ENCODE measurements at regions not wholly inside any gene's neighbourhood (a gene's known extent, or its start where the extent isn't known, plus 50 kb on each side); places are given as distances from the start of the nearest gene placed in this dataset.
"Not testable (repeated sequence)": the region's sequence is repeated elsewhere in the genome, so short reads cannot be mapped to it uniquely, and the experiment has no call there.

DNA sequence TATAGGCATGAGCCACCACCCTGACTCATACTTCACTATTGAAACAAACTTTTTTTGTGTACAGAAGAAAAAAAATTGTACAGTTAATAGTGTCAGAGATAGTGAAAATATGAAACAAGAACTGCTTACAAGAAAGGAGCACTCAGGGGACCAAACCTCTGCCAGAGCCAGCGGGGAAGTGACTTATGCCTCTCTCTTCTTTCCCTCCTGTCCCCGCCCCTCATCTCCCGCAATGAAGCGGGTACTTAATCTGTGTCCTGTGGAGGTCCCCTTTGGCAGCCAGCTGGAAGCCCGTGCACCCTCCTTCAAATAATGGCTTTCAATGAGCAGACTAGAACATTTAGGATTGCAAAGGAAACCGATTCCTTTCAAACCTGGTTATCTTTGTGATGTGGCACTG, 51.5 kb downstream of the PPIAL4A start:
- DNase-seq (ENCODE audit: low read depth); H3K4me3 ChIP-seq (ENCODE audit: low read depth, low read length): not testable (repeated sequence)

- DNase-seq (ENCODE audit: low read depth): not testable (repeated sequence)
- peak overlapping the region; percentile 25 for H3K4me3 ChIP-seq (ENCODE audit: low read depth, low read length)
Measured at GRCh38 chr1:120941836-120942217, 52.3 kb downstream of the PPIAL4A start.

DNA sequence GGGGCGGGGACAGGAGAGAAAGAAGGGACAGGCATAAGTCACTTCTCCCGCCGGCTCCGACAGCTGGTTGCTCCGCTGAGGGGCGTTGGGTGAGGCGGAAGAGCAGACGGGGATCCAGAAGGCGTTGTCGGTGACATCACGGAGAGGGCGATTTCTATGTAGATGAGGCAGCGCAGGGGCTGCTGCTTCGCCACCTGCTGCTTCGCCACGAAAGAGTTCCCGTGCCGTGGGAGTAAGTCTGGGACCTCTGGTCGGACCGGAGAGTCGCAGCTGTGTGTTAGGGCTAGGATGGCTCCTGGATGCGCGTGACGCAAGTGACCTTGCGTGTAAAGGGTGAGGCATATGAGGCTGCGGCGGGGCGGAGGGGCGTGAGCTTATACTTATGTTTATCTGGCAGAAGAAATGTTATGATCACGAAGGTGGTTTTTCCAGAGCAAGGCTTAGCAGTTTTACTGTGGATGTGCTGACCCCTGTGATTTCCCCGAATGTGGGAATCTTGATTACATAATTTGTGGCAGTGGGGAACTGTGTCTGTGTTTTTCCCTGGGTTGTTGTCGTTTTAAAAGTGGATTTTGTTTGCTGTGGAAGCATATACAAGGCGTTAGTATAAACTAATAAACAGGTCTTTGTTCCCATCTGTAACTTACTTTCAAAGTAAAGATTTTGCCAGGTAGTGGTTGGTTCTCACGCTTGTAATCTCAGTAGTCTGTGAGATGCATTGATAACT, 52.8 kb downstream of the PPIAL4A start:
- not testable (repeated sequence) for DNase-seq (ENCODE audit: low read depth)

GRCh38 chr1:120942945-120943319, 53.4 kb downstream of the PPIAL4A start:
- not testable (repeated sequence) for DNase-seq (ENCODE audit: low read depth); H3K4me3 ChIP-seq (ENCODE audit: low read depth, low read length)

More for the DNA sequence above, 52.8 kb downstream of the PPIAL4A start:
- H3K4me3 ChIP-seq (ENCODE audit: low read depth, low read length): peak overlapping the region; percentile 25

DNA sequence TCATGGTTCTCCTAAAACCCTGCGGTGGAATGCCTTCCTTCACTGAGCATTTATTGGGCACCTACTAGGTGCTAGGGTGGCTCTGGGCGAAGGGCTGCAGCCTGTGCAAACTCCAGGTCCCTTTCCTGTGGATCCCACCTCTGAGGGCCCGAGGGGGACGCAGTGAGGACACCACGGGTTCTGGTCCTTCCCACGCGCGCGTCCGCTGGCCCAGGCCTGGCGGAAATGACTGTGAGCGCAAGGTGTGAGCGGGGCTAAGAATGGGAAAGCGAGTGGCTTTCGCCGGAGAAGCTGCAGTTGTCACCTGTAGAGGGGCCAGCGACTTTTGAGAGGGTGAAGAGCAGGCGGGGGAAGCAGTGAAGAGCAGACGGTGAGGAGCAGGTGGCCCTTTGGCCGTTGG, 55.1 kb downstream of the PPIAL4A start:
- H3K4me3 ChIP-seq (ENCODE audit: low read depth, low read length); DNase-seq (ENCODE audit: low read depth): not testable (repeated sequence)

- DNase-seq (ENCODE audit: low read depth); H3K4me3 ChIP-seq (ENCODE audit: low read depth, low read length): not testable (repeated sequence)
Measured at GRCh38 chr1:120945122-120945521, 55.6 kb downstream of the PPIAL4A start.

GRCh38 chr1:120947114-120947513, 57.5 kb downstream of the PPIAL4A start:
- not testable (repeated sequence) for DNase-seq (ENCODE audit: low read depth); H3K4me3 ChIP-seq (ENCODE audit: low read depth, low read length)

- DNase-seq (ENCODE audit: low read depth); H3K4me3 ChIP-seq (ENCODE audit: low read depth, low read length): not testable (repeated sequence)
Measured at GRCh38 chr1:120949724-120950123, 60.2 kb downstream of the PPIAL4A start.

DNA sequence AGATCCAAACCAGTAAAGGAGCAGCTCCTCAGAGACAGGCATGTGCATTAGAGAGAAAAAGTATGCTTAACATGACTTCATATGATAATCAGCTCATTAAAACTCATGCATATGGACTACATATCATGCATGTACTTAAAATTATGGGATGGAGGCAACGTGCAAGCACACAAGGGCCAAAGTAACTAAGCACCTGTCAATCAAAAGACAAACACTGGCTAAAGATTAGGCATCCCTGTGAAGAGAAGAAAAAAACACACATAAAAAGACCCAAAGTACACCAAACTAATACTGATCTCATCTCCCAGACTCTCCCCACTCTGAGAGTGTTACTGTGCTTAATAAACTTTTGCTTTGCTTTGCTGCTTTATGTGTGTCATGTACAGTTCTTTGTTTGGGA, 61.1 kb downstream of the PPIAL4A start:
- DNase-seq (ENCODE audit: low read depth); H3K4me3 ChIP-seq (ENCODE audit: low read depth, low read length): not testable (repeated sequence)

GRCh38 chr1:120951100-120951499, 61.5 kb downstream of the PPIAL4A start:
- not testable (repeated sequence) for DNase-seq (ENCODE audit: low read depth); H3K4me3 ChIP-seq (ENCODE audit: low read depth, low read length)

DNA sequence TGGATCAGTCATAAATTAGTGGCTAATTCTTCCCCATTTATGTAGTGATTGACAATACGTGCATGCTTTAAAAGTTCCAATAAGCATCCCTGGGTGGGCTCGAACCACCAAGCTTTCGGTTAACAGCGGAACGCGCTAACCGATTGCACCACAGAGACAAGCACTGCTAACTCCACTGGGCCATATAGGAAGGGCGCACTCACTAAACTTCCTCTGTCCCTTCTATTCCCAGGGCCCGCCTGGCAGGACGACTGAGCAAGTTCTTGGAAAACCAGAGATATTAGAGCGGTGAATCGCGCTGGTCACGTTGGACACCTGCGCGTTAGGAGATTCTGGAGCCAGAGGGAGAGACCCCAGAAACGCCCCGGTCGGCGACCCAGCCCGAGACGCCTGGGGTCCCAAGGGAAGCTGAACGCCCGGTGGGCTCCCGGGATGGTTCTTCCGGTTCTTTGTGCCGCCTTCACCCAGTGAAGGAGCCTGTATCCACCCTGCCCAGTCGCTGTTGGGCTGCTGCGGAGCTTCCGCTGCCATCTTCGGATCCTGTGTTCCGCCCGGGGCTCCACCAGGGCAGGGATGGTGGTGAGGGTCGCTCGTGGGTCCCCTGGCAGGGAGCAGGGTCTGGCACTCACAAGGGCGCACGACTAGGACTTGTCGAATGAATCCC, 62.8 kb downstream of the PPIAL4A start:
- not testable (repeated sequence) for DNase-seq (ENCODE audit: low read depth); H3K4me3 ChIP-seq (ENCODE audit: low read depth, low read length)

DNA sequence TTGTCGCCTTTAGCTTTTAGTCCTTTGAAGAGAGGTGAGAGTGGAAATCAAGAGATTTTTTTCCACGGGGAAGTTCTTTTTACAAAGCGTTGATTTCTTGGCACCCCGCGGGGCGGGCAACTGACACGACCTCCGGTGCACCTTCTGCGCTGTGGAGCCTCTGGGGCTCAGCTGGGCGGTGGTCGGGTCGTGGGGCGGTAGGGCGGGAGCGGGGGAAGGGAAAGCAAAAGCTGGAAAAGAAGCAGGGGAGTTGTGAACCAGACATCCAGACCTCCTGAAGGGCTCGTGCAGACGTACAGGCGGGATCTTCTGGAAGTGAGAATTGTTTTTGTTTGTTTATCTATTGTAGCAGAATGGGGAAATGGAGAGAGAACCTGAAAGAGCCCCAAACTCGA, 63.3 kb downstream of the PPIAL4A start:
- H3K4me3 ChIP-seq (ENCODE audit: low read depth, low read length); DNase-seq (ENCODE audit: low read depth): not testable (repeated sequence)

GRCh38 chr1:120954736-120955135, 65.2 kb downstream of the PPIAL4A start:
- TF ChIP-seq, protein P1, sequence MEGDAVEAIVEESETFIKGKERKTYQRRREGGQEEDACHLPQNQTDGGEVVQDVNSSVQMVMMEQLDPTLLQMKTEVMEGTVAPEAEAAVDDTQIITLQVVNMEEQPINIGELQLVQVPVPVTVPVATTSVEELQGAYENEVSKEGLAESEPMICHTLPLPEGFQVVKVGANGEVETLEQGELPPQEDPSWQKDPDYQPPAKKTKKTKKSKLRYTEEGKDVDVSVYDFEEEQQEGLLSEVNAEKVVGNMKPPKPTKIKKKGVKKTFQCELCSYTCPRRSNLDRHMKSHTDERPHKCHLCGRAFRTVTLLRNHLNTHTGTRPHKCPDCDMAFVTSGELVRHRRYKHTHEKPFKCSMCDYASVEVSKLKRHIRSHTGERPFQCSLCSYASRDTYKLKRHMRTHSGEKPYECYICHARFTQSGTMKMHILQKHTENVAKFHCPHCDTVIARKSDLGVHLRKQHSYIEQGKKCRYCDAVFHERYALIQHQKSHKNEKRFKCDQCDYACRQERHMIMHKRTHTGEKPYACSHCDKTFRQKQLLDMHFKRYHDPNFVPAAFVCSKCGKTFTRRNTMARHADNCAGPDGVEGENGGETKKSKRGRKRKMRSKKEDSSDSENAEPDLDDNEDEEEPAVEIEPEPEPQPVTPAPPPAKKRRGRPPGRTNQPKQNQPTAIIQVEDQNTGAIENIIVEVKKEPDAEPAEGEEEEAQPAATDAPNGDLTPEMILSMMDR (IDR thresholded peaks at IDR 0.05; ENCODE audit: control insufficient read depth, extremely low read depth, insufficient read depth): no peak
- no peak for DNase-seq (ENCODE audit: low read depth)
- H3K4me3 ChIP-seq (ENCODE audit: low read depth, low read length): no peak overlapping the region

DNA sequence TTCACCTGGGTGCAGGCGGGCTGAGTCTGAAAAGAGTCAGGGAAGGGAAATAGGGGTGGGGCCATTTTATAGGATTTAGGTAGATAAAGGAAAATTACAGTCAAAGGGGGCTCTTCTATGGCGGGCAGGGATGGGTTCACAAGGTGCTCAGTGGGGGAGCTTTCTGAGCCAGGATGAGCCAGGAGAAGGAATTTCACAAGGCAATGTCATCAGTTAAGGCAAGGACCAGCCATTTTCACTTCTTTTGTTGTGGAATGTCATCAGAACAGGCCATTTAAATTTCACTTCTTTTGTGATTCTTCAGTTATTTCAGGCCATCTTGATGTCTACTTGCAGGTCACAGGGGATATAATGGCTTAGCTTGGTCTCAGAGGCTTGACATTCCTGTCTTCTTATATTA, 66.4 kb downstream of the PPIAL4A start:
- not testable (repeated sequence) for H3K4me3 ChIP-seq (ENCODE audit: low read depth, low read length); DNase-seq (ENCODE audit: low read depth)

DNA sequence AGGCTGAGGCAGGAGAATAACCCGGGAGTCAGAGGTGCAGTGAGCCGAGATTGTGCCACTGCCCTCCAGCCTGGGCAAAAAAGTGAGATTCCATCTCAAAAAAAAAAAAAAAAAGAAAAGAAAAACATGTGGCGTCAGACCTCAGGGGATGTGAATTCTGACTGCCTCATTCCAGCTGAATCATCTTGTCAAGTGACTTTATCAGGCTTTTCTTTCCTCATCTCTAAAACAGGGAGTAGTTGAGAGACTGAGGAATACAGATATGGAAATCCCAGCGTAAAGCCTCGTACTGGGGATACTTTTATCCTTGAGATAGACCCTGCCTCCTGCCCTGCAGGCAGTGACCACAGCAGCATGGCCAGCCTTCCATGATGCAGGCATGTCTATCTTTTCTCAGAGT, 76.4 kb downstream of the PPIAL4A start:
- DNase-seq (ENCODE audit: low read depth); H3K4me3 ChIP-seq (ENCODE audit: low read depth, low read length): not testable (repeated sequence)

DNA sequence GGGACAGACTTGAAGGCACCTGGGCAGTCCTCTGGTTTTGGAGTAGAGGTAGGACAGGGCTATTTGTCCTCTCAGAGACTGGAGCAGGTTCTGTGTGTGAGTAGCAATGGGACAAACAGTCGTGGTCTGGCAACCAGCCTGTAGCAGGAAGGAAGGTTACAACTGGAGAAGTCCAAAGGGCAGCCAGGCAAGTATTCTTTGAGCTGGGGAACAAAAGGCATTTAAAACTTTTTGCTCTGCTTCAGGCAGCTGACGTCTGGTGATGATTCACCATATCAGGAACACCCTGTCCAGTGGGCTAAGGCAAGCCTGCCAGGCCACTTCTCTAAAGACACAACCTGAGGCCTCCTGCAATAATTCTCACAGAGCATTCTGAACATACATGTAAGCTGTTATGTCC, 83.3 kb downstream of the PPIAL4A start:
- not testable (repeated sequence) for DNase-seq (ENCODE audit: low read depth)

GRCh38 chr1:120973836-120974235, 84.3 kb downstream of the PPIAL4A start:
- H3K4me3 ChIP-seq (ENCODE audit: low read depth, low read length); DNase-seq (ENCODE audit: low read depth): not testable (repeated sequence)

More for the DNA sequence above, 83.3 kb downstream of the PPIAL4A start:
- H3K4me3 ChIP-seq (ENCODE audit: low read depth, low read length): not testable (repeated sequence)

GRCh38 chr1:120977279-120977678, 87.7 kb downstream of the PPIAL4A start:
- not testable (repeated sequence) for H3K4me3 ChIP-seq (ENCODE audit: low read depth, low read length); DNase-seq (ENCODE audit: low read depth)

DNA sequence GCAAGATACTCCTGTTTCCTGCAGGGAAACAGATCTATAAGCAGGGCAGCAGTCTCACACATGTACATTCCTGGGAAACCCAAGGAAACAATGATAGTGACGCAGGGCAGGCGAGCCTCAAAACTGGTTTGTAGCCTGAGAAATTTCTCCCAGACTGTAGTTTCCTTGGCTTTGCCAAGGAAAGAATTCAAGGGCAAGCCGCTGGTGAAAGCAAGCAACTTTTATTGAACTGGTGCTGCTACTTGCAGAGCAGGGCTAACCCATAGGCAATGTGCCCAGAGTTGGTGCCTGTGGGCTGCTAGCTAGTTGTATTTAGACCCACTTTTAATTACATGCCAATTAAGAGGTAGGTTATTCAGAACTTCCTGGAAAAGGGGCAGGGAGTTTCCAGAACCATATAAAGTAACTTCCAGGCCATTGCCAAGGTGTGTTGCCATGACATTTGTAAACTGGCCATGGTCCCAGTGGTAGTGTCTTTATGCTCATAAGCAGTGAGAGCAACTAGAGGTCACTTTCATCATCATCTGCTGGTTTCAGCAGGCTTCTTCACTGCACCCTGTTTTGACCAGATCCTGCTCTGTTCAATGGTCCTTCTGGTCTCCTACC, 92.0 kb downstream of the PPIAL4A start:
- peak; percentile 3 for DNase-seq (ENCODE audit: low read depth)

More for the DNA sequence above, 92.0 kb downstream of the PPIAL4A start:
- not testable (repeated sequence) for H3K4me3 ChIP-seq (ENCODE audit: low read depth, low read length)
